Activated B cell treated with CpG ODN at 0.5 μM for 24 hours (primary cell): ENCODE measurements at regions not wholly inside any gene's neighbourhood (a gene's known extent, or its start where the extent isn't known, plus 50 kb on each side); places are given as distances from the start of the nearest gene placed in this dataset.

Experiments used
- ATAC-seq: fragments of 200-7000 bp; cut with Tn5 transposase; one replicate; pipeline ENCODE4 v1.10.0; 2021; ENCODE audit warnings: low read depth, mild to moderate bottlenecking, moderate library complexity
- CTCF ChIA-PET: fragments of 350-600 bp; sonication (Branson Sonifier 250); formaldehyde crosslinking; loops from one replicate; lab custom pipeline; 2021; ENCODE audit warnings: antibody characterized with exemption; lab: Charles Lee
- POLR2A ChIA-PET: fragments of 350-600 bp; sonication (Branson Sonifier 250); formaldehyde crosslinking; loops from one replicate; lab custom pipeline; 2021; ENCODE audit warnings: antibody characterized with exemption; lab: Charles Lee
- DNase-seq: peaks from one replicate; pipeline ENCODE4 v3.0.0; 2022
- H3K27ac Mint-ChIP-seq: one replicate; pipeline ENCODE4 v1.8.0; 2020; ENCODE audit warnings: mixed read lengths
- H3K27me3 Mint-ChIP-seq: one replicate; pipeline ENCODE4 v1.8.0; 2021; ENCODE audit warnings: mixed read lengths
- H3K36me3 Mint-ChIP-seq: one replicate; pipeline ENCODE4 v1.8.0; 2021; ENCODE audit warnings: low read depth, mixed read lengths
- H3K4me1 Mint-ChIP-seq: one replicate; pipeline ENCODE4 v1.8.0; 2021; ENCODE audit warnings: mixed read lengths
- H3K4me3 Mint-ChIP-seq: one replicate; pipeline ENCODE4 v1.8.0; 2020; ENCODE audit warnings: mild to moderate bottlenecking, mixed read lengths
- H3K9me3 Mint-ChIP-seq: one replicate; pipeline ENCODE4 v1.8.0; 2020; ENCODE audit warnings: mixed read lengths
- intact Hi-C: fragments of 100-400 bp; cut with micrococcal nuclease; formaldehyde crosslinking; loops from one replicate; pipeline ENCODE4 v1.15.1; 2024
- TF ChIP-seq, protein P1 (sequence below): fragments of 200-600 bp; IDR thresholded peaks from one replicate; pipeline ENCODE4 v1.8.0; 2022; ENCODE audit warnings: antibody characterized with exemption, mild to moderate bottlenecking

- Mint-ChIP-seq H3K4me1 (no peaks in the 10 kb centered on the region), H3K36me3 (no peaks in the 10 kb centered on the region), H3K4me3 (no peak overlapping the region), H3K27me3 (no peaks in the 10 kb centered on the region), H3K27ac (no peak overlapping the region), H3K9me3 (no peaks in the 10 kb centered on the region)
- no peak for ATAC-seq
- TF ChIP-seq, protein P1, sequence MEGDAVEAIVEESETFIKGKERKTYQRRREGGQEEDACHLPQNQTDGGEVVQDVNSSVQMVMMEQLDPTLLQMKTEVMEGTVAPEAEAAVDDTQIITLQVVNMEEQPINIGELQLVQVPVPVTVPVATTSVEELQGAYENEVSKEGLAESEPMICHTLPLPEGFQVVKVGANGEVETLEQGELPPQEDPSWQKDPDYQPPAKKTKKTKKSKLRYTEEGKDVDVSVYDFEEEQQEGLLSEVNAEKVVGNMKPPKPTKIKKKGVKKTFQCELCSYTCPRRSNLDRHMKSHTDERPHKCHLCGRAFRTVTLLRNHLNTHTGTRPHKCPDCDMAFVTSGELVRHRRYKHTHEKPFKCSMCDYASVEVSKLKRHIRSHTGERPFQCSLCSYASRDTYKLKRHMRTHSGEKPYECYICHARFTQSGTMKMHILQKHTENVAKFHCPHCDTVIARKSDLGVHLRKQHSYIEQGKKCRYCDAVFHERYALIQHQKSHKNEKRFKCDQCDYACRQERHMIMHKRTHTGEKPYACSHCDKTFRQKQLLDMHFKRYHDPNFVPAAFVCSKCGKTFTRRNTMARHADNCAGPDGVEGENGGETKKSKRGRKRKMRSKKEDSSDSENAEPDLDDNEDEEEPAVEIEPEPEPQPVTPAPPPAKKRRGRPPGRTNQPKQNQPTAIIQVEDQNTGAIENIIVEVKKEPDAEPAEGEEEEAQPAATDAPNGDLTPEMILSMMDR: no peak
- POLR2A ChIA-PET: no interaction called here
- CTCF ChIA-PET: no interaction called here
- intact Hi-C loops: no loop called here
- DNase-seq: no peak
Observed at GRCh38 chr1:96234299-96234698, 487.3 kb upstream of the PTBP2 start.

GRCh38 chr1:96236156-96236739 lies 485.3 kb upstream of the PTBP2 start:
- Mint-ChIP-seq H3K36me3 (no peaks in the 10 kb centered on the region), H3K4me1 (no peaks in the 10 kb centered on the region), H3K4me3 (no peak overlapping the region), H3K9me3 (no peaks in the 10 kb centered on the region), H3K27ac (no peak overlapping the region), H3K27me3 (no peaks in the 10 kb centered on the region)
- no peak for ATAC-seq
- intact Hi-C loops: no loop called here
- no peak for DNase-seq
- CTCF ChIA-PET: interaction anchor here (2.0 kb wide), 1 partner anchor 609 kb away, joined by 6 read pairs; no protein-coding TSS in a partner anchor
- TF ChIP-seq, protein P1: no peak
- POLR2A ChIA-PET: no interaction called here

DNA sequence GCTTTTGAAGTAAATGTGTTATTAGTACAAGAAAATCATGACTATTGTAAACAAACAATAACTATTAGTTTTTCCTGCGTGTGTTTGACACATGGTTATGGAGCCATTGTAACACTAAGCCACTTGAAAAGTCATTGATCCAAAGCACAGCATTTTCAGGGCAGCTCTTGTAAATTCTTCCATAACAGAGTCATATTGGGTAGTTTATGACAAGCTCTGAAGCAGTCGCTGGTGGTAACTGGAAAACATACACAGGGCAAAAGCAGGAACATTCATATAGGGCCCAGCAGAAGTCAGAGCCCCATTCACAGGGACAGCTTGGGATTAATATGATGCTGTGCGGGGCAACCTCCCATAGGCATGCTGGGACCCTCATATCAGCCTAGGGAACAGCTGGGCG lies 483.2 kb upstream of the PTBP2 start:
- Mint-ChIP-seq H3K4me1 (no peaks in the 10 kb centered on the region), H3K9me3 (no peaks in the 10 kb centered on the region), H3K4me3 (no peak overlapping the region), H3K27ac (no peak overlapping the region), H3K36me3 (no peaks in the 10 kb centered on the region), H3K27me3 (no peaks in the 10 kb centered on the region)
- ATAC-seq: no peak
- DNase-seq: no peak
- TF ChIP-seq, protein P1: no peak
- ChIA-PET CTCF (no interaction called here), POLR2A (no interaction called here)
- intact Hi-C loops: no loop called here

GRCh38 chr1:96240438-96240837 lies 481.1 kb upstream of the PTBP2 start:
- no peaks in the 10 kb centered on the region for H3K27me3 Mint-ChIP-seq
- ATAC-seq (no peak), DNase-seq (no peak)
- H3K27ac Mint-ChIP-seq: no peak overlapping the region
- no peaks in the 10 kb centered on the region for H3K4me1 Mint-ChIP-seq
- POLR2A ChIA-PET: no interaction called here
- no peak overlapping the region for H3K4me3 Mint-ChIP-seq
- H3K36me3 Mint-ChIP-seq: no peaks in the 10 kb centered on the region
- intact Hi-C loops: no loop called here
- CTCF ChIA-PET: no interaction called here
- TF ChIP-seq, protein P1: no peak
- H3K9me3 Mint-ChIP-seq: no peaks in the 10 kb centered on the region

DNA sequence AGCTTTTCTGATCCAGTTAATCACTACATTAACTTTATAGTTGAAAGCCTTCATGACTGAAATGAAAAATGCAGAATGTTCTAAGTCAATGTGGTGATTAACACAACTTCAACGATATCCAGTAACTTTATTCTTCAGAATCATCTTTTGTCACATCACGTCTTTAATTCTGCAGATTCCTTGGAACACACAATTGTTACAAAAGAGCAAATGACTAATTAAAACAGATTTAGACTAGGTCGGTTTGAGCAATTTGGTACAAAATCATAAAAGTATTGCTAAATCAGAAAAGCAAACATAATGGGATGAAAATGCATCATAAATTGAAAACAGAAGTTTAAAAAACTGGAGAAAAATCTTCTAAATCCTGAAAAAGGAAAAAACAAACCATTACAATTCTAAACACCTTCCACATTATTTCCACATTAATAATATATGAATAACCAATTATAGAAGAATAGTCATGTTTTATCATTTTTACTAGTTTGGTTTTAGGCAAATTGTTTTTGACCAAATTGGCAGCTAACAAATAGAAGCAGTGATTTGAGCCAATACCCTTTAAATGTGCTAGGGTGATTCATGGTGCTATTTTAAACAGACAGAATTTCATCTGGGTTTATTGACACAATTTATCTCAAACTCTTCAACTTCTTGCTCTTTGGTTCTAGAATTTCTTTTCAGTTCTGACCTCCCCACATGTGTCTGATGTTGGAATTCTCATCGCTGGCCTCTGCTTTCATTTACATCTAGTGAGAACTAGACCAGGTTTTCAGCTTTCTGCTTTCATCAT lies 468.1 kb upstream of the PTBP2 start:
- TF ChIP-seq, protein P1: no peak
- H3K27ac Mint-ChIP-seq: no peak overlapping the region
- H3K36me3 Mint-ChIP-seq: no peaks in the 10 kb centered on the region
- H3K27me3 Mint-ChIP-seq: no peaks in the 10 kb centered on the region
- ChIA-PET CTCF (no interaction called here), POLR2A (no interaction called here)
- intact Hi-C loops: no loop called here
- H3K9me3 Mint-ChIP-seq: no peaks in the 10 kb centered on the region
- no peaks in the 10 kb centered on the region for H3K4me1 Mint-ChIP-seq
- no peak overlapping the region for H3K4me3 Mint-ChIP-seq
- DNase-seq: no peak
- ATAC-seq: no peak
